NCI-H2171 treated with DMSO at 0.1 percent for 48 hours (cell line): ENCODE measurements at regions not wholly inside any gene's neighbourhood (a gene's known extent, or its start where the extent isn't known, plus 50 kb on each side); places are given as distances from the start of the nearest gene placed in this dataset.
"Not testable (repeated sequence)": the region's sequence is repeated elsewhere in the genome, so short reads cannot be mapped to it uniquely, and the experiment has no call there.

Experiments
- DNase-seq: peaks from one replicate; lab custom pipeline; 2025; lab: John Stamatoyannopoulos, UW

DNA sequence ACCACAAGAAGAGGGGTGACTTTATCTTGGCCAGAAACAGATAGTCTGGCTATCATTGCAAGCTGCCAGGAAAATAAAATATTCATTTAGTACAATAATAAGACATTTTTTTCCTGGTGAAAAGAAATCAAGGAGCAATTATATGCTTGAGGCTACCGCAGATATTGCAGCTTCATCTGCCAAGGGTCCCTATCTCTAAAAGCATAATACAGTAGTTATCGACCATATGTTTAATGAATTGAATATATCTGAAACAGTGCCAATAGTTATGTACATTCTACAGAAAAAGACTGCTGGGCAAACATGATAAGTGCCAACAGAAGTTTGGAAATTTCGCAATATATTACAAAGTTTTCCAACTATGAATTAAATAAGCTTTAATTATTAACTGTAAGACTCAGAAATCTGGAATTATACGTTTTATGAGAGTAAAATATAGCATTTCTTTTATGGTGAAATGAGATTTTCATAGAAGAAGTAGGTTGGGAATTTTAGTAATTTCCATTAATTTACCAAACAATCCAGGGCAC lies 561.1 kb upstream of the ZP4 start:
- DNase-seq, result no peak

DNA sequence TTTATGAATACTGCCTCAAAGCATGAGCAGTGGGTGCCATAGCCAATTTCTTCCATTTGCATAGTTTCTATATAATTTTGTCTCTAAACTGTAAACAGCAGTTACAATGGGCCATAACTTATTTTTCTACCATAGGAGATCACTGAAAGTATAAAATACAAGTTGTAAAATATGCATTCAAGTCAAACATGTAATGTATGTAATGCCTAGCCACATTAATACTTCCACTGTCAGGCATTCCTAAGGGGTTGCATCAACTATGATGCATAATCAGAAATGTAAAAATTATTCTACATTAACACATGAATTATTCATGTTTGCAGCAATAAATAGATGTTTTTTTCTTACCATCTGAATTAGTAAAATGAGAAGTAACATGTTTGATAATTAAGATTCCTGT lies 560.3 kb upstream of the ZP4 start:
- no peak for DNase-seq

DNA sequence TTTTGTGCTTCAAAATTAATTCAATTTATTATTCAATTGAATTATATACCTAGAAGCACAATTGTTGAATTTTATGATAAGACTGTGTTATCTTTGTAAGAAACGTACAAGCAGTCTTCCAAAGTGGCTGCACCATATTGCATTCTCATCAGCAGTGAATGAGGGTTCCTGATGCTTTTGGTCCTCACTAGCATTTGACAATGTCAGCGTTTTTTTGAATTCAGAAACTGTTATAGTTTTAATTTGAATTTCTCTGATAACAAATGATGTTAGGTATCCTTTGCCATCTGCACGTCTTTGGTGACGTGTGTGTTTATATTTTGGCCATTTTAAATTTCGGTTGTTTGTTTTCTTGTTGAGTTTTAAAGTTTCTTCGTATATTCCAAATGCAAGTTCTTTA lies 553.0 kb upstream of the ZP4 start:
- DNase-seq, result no peak

DNA sequence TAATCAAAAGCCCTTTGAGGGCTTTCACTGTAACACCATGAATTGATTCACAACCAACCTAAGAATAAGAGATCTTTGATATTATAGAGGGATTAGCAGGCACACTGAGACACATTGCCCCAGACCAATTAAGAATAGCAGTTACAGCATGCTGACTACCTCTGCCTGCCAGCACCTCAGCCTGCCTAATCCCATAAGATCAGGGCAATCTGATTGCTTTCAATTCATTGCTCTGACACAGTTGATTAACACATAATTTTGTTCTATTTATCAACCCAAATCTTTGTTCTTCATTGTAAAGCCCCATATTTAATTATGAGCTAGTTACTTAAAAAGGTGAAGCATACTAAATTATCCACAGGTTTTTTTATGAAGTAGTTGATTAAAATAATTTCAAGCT lies 548.8 kb upstream of the ZP4 start:
- DNase-seq, result no peak

DNA sequence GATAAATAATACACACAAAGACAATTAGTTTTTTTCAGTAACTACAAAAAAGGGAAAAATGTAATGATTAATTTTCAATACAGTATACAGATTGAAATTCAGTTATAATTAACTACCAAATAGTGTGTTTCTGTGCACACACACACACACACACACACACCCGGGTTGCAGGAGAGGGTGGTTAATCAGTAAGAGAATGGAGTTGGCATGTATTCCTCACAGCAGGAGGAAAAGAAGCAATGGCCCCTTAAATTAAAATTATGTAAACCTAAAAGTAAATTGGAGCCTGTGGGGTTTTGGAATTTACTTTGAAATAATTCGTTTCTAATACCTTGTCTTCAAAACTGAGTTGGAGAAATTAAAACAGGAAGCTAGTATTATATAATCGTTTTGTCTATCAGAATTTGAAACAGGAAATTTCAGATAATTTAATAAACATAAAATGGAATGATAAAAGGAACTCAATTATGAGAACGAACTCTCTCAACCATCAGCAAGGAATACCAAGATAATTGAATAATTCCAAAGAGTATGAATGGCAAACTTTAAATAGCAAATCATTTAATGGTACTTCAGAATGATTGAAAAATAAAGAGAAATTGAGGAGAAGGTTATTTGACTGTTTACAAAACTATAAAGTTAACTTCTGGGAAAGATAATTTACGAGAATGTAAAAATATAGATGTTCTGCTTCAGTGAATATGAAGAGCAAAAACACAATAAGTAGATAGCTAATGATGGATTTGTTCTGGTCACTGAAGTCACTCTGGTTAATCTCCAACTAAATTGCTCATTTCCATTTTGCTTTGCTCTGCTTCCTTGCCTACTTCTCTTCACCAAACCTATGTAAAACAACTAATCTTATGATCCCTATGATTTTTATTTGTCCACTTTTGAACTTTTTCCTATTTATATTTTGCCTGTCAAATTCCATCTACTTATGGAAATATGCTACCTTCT lies 547.9 kb upstream of the ZP4 start:
- no peak for DNase-seq

DNA sequence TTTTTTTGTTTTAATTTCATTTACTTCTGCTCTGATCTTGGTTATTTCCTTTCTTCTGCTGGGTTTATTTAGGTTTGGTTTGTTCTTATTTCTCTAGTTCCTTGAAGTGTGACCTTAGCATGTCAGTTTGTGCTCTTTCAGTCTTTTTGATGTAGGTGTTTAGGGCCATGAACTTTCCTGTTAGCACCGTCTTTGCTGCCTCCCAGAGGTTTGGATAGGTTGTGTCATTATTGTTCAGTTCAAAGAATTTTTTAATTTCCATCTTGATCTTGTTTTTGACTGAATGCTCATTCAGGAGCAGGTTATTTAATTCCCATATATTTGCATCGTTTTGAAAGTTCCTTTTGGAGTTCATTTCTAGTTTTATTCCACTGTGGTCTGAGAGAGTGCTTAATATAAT lies 539.0 kb upstream of the ZP4 start:
- not testable (repeated sequence) for DNase-seq

DNA sequence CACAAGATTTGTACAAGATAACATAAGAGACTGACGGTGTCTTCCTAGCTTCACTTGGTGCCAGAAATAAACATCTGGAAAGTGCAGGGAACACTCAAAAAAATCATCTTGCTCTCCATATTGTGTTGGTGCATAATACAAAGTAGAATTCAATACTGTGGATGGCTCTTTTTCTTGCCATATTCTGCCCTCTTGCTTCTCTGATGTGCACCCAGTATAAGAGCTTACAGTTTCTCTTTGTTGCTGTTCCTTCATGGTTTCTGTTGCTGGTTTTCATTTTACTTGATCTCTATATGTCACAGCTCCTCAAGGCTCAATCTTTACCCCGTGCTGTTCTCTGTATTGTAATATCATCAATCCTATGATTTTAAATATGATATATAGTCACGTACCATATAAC lies 528.5 kb upstream of the ZP4 start:
- DNase-seq, result no peak

DNA sequence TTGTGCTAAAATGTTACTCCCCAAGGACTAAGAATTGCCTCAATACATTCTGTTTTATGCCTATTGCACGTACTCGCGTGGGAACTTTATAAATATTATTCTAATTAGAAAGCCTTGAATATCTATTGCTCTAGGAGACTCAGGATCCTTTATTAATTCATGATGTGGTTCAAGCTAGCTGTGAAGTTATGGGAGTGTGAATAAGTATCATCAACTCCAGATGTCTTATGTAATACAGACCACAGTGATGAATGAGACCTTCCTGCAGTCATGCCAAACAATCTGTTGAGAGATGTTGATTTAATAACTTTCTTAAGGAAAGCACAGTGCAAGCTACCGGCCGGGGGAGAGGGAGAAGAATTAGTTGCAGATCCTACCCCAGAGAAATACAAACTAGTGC lies 519.2 kb upstream of the ZP4 start:
- DNase-seq, result no peak

DNA sequence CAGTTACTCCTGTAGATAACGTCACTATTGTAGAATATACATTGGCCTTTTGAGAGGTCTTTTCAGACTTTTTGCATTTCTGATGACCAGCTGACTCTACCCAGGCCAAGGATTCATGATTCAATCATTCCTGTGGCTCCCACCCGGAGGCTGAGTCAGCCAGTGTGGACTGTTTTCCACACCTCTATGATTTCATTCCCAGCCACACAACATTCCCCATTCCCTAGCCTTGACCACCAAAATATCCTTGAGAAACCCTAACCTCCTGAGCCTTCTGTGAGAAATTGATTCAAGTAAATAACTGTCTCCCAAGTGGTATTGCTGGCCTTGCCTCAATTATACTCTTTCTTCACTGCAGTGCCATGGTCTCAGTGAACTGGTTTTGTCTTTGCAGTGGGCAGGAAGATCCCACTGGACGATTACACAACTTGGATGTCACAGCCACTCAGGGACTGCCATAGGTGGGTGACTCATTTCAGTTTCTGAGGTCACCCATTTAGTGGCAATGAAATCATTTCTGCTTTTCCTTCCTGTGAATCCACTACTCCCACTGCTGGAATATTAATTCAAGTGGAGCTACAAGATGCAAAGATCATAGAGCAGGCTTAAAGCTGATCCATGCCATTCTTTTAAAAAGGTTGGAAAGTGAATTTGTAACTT lies 518.6 kb upstream of the ZP4 start:
- no peak for DNase-seq

DNA sequence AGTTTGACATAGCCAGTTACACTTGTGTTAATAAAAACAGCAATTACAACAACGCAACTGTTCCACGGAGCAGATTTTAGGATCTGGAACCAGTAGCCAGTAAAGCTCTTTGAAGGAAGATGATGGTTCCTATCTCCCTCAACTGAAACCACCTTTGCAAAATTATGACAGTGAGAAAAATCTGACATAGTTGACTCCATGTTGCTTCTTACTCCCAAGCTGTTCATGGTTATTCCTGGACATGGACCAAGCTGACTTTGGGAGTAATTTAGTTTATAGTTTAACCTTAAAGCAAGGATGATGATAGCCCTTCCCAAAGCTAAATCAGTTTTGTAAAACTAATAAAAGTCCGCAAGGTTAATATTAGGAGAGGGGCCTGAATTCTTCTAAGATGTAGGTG lies 518.0 kb upstream of the ZP4 start:
- no peak for DNase-seq

DNA sequence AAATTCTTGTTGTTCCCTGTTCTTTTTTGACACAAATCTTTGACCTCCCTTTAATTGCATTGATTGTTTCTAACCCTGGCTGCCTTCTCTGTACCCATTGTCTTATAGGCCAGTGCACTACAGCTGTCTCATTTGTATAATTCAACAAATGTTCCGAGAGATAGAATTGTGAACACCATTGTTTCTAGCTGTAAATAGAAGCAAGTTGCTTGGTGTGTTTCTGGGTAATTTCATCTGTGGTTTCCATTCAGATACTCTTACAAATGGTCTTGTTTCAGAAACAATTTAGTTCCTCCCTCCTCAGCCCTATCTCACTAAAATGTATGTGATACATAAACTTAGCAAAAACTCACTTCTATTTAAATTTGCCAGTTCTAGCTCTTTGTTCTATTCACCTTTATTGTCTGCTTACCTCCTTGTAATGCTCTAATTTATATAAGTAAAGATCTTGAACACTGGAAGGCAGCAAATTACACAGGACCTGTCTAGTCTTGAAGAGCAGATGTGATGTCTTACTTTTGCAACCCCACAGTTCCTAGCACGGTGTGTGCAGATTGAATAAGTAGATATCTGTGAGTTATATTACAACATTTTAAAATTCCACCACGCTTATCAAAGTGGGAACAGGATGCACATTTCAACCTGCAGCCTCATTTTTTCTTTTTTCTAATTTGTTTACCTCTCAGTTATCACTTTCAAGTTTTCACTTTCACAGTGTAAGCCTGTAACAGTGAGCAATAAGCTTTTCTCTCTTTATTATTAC lies 515.6 kb upstream of the ZP4 start:
- no peak for DNase-seq

DNA sequence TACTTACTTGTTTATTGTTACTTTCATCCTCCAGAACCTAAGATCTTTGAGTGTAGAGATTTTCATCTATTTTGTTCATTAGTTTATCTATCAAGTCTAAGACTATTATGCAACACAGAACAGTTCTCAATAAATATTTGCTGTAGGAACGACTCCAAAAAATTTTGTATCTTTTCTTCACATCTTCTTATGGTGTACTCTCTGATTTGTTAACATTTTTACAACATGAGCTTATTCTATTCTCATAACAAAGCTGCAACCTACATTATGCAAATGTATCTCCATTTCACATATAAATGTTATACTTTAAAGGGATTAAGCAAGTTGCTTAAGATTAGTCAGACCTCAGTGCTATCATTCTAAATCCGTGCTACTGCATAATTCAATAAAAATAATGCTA lies 514.2 kb upstream of the ZP4 start:
- no peak for DNase-seq

DNA sequence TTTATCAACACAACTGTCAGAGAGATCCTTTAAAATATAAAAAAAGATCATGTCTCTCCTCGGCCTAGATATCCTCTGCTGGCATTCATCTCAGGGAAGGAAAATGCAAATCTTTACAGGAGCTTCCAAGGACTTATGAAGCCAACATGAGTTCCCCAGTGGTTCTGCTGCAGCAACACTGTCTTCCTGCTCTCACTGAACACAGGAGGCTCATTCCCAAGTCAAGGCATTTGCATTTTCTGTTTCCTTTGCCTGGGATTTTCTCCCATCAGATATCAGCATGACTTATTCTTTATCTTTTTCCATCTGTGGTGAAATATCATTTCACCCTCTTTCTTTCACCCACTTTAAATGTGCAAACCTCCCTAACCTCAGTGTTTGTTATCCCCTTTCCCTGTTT lies 513.8 kb upstream of the ZP4 start:
- DNase-seq, result no peak

DNA sequence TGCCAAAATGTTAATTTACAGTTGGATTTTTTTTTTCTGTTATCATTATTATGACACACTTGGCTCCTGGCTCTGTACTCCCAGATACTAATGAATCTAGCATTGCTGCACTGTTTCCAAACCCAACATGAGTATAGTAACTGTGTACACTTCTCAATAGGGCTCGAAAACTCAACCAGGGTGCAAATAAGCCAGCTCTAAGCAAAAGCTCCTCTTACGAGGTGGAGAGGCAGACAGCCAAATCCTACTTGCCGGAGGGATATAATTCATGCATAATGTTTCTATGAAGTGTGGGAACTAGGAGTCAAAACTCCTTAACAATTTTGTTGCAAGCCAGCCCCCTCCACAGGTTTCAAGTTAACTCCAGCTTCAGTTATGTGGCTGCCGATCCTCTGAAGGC lies 510.4 kb upstream of the ZP4 start:
- no peak for DNase-seq

DNA sequence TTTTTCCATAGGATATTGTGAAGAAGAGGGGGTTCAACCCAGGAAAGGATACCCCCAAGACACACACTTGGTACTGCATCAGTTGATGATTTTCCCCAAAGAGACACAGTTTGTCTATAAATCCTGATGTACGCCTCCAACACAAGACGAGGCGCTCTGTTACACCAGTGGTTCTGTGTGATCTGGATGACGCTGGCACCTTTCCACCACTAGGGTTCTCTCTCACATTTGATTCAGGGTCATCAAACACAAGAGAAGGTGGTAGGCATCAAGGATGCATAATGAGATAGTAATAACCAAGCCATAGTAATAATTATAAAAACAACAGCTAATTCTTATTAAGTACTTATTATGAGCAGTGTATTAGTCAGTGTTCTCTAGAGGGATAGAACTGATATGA lies 508.8 kb upstream of the ZP4 start:
- DNase-seq, result no peak

DNA sequence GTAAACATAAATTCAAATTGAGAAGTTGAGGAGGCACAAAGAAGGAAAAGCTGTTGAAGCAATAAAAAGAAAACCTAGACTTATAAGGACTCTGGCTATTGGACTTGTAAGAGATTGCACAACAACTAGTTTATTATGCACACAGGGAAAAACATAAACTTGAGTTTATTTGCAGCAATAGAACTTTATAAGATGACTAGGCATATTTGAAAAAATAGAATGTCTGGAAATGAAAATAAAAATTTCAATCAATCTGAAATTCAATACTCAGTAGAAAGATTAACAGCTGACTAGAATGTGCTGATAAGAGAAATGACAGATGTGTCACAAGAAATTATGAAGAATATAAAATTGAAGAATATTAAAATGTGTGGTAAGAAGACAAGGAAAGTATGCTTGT lies 505.4 kb upstream of the ZP4 start:
- DNase-seq, result no peak

DNA sequence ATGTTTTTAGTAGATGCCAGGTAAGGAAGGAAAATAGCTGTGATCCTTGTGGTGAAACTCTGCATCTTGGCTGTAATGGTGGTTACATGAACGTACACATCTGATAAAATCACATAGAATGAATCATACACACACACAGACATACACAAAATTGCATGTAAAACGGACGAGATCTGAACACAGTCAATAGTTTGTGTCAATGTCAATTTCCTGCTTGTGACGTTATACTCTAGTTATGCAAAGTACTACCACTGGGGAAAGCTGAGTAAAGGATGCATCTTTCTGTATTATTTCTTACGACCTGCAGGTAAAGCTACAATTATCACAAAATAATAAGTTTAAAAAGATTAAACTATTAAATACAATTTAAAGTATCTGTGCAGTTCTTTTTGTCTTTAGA lies 493.7 kb upstream of the ZP4 start:
- DNase-seq, result no peak

DNA sequence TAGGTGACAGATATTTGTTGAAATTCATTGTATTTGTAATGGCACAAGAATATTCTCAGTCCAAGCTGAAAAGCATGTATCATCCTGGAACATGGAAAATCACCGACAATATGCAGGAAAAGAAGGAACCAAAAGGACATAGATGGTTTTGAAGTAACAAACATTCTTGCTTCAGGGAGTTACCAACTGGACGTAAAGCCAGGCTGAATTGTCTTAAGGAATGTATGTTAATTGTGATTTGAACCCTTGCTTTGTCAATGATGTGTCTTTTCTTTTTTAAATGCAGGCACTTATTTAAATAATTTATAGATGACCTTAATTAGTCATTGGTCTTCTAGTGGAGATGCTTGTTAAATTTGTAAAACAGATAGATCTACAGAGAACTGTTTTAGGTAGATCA lies 489.4 kb upstream of the ZP4 start:
- DNase-seq, result no peak

DNA sequence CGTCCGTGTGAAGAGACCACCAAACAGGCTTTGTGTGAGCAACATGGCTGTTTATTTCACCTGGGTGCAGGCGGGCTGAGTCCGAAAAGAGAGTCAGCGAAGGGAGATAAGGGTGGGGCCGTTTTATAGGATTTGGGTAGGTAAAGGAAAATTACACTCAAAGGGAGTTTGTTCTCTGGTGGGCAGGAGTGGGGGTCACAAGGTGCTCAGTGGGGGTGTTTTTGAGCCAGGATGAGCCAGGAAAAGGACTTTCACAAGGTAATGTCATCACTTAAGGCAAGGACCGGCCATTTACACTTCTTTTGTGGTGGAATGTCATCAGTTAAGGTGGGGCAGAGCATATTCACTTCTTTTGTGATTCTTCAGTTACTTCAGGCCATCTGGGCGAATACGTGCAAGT lies 488.7 kb upstream of the ZP4 start:
- DNase-seq, result not testable (repeated sequence)

DNA sequence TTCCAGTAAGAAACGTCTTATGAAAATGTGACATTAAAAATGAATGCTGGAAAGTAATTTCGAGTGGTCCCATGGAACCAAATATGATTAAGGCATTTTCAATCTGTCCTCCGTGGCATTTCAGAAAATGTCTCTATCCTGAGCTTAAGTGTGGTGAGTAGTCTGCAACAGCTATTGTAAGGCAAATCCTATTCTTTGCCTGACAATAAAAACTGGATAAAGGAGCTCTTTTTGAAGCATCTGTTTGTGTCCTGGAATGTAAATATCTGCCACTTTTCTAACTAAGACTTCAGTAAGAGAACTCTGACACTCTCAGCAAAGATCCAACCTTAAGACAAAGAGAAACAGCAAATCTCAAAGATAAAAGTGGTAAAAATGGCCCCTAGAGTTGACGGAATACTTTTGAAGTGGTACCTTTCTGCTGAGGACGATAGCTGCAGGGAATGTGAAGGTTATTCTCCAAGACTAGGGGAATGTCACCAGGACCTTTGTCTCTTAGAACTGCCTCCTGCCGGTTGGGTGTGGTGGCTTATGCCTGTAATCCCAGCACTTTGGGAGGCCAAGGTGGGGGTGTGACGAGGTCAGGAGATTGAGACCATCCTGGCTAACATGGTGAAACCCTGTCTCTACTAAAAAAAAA lies 486.7 kb upstream of the ZP4 start:
- no peak for DNase-seq

DNA sequence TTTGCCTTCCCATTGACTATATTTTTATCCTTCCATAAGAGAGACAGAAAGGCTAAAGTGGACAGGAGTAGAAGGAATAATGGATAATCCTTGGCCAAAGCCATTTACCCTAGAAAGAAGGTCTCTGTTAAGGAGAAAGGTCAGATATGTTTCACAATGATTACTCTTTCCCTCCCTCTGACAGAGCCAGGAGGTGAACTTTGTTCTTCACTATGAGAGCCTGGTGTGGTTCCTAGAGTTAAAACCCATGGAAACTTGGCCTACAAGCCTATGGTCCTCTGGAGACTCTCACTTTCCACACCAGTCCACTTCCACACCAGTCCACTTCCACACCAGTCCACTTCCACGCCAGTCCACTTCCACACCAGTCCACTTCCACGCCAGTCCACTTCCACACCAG lies 479.9 kb upstream of the ZP4 start:
- DNase-seq, result no peak

DNA sequence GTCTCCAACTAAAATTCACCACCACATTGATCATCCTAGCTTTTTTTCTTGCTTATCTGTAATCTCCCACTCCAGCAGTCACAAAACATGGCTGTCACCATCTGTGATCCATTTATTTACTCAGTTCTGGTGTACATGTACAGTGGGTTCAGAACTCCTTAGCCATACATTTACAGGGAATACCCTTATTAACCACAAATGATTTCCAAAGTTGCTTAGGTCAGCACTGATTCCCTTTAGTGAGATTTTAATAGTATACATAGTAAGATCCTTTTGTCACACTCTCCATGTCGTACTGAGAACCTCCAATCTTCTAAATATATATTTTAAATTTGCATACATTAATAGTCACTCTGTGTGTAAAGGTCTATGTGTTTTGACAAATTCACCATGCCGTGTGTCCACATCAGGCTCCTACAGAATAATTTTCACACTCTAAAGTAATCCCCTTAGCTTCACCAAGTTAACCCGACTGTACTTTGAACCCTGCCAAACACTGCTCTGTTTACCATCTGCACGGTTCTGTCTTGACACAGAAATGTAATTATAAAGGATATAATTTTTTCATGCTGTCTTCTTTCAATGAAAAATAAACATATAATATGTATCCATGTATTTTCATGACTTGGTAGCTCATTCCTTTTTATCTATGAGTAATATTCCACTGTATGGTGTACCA lies 473.6 kb upstream of the ZP4 start:
- no peak for DNase-seq
